ENCODE measurements at regions not wholly inside any gene's neighbourhood (a gene's known extent, or its start where the extent isn't known, plus 50 kb on each side); places are given as distances from the start of the nearest gene placed in this dataset.

- no peak overlapping the region for H3K4me3 Mint-ChIP-seq
- intact Hi-C loops (cut with micrococcal nuclease): no loop called here
- POLR2A ChIA-PET: no interaction called here
- H3K27me3 Mint-ChIP-seq: peaks cover 4% of the 10 kb centered on the region
- no peaks in the 10 kb centered on the region for H3K9me3 Mint-ChIP-seq
- CTCF ChIA-PET: interaction anchor here (0.6 kb wide), 1 partner anchor 534 kb away, joined by 3 read pairs; no protein-coding TSS in a partner anchor
- ATAC-seq (no peak), DNase-seq (no peak)
- TF ChIP-seq, protein P1, sequence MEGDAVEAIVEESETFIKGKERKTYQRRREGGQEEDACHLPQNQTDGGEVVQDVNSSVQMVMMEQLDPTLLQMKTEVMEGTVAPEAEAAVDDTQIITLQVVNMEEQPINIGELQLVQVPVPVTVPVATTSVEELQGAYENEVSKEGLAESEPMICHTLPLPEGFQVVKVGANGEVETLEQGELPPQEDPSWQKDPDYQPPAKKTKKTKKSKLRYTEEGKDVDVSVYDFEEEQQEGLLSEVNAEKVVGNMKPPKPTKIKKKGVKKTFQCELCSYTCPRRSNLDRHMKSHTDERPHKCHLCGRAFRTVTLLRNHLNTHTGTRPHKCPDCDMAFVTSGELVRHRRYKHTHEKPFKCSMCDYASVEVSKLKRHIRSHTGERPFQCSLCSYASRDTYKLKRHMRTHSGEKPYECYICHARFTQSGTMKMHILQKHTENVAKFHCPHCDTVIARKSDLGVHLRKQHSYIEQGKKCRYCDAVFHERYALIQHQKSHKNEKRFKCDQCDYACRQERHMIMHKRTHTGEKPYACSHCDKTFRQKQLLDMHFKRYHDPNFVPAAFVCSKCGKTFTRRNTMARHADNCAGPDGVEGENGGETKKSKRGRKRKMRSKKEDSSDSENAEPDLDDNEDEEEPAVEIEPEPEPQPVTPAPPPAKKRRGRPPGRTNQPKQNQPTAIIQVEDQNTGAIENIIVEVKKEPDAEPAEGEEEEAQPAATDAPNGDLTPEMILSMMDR (IDR thresholded peaks at IDR 0.05): no peak
- H3K4me1 Mint-ChIP-seq (ENCODE audit: low read depth): no peaks in the 10 kb centered on the region
- H3K36me3 Mint-ChIP-seq (ENCODE audit: low read depth): no peaks in the 10 kb centered on the region
- H3K27ac Mint-ChIP-seq: no peak overlapping the region
Observed at GRCh38 chr1:184302346-184302745, 84.5 kb upstream of the C1orf21 start.

DNA sequence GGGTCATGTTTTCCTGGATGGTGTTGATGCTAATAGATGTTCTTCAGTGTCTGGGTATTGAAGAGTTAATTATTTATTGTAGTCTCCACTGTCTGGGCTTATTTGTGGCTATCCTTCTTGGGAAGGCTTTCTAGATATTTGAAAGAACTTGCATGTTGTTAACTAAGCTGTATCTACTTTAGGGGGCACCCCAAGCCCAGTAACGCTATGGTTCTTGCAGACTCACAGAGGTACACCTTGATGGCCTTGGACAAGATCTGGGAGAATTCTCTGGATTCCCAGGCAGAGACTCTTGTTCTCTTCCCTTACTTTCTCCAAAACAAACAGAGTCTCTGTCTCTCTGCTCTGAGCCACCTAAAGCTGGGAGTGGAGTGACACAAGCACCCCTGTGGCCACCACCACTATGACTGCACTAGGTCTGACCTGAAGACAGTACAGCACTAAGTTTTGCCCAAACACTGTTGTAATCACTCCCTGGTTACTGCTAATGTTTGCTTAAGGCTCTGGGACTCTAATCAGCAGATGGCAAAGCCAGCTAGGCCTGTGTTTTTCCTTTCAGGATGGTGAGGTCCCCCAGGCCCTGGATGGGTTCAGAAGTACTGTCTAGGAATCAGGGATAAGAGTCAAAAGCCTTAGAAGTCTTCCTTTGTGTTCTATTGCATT, 76.5 kb upstream of the C1orf21 start:
- peaks cover 10% of the 10 kb centered on the region for H3K27me3 Mint-ChIP-seq
- ATAC-seq: no peak
- H3K4me1 Mint-ChIP-seq (ENCODE audit: low read depth): no peaks in the 10 kb centered on the region

GRCh38 chr1:184311580-184311979, 75.2 kb upstream of the C1orf21 start:
- Mint-ChIP-seq H3K4me3 (no peak overlapping the region), H3K36me3 (ENCODE audit: low read depth) (no peaks in the 10 kb centered on the region), H3K9me3 (peaks cover 2% of the 10 kb centered on the region), H3K27me3 (peaks cover 9% of the 10 kb centered on the region), H3K4me1 (ENCODE audit: low read depth) (no peaks in the 10 kb centered on the region), H3K27ac (no peak overlapping the region)
- TF ChIP-seq, protein P1 (IDR thresholded peaks at IDR 0.05): no peak
- intact Hi-C loops (cut with micrococcal nuclease): no loop called here
- no peak for ATAC-seq
- ChIA-PET CTCF (no interaction called here), POLR2A (no interaction called here)
- no peak for DNase-seq

More for the DNA sequence above, 76.5 kb upstream of the C1orf21 start:
- Mint-ChIP-seq H3K4me3 (no peak overlapping the region), H3K36me3 (ENCODE audit: low read depth) (no peaks in the 10 kb centered on the region), H3K27ac (no peak overlapping the region), H3K9me3 (peaks cover 2% of the 10 kb centered on the region)
- CTCF ChIA-PET: no interaction called here
- POLR2A ChIA-PET: no interaction called here
- TF ChIP-seq, protein P1 (IDR thresholded peaks at IDR 0.05): no peak
- peak; percentile 11 for DNase-seq
- intact Hi-C loops (cut with micrococcal nuclease): no loop called here

DNA sequence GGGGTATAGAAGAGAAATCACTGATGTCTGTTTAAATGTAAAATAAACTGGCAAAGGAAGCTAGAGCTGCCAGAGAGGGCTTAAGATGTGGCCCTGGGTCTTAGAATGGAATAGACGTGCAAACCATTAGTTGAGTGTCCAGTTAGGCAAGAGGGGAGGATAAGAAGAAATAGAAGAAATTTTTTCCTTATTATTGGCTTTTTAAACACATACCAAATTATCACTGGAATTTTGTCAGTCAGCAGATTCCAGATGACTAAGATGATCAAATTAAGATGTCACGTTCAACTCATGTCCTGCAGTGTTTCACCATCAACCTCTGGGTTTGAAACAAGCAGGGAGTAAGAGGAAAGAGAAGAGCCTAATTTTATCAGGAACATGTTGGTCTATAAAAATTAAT, 71.6 kb upstream of the C1orf21 start:
- Mint-ChIP-seq H3K4me1 (ENCODE audit: low read depth) (no peaks in the 10 kb centered on the region), H3K27me3 (peaks cover 5% of the 10 kb centered on the region), H3K36me3 (ENCODE audit: low read depth) (no peaks in the 10 kb centered on the region), H3K4me3 (no peak overlapping the region), H3K27ac (no peak overlapping the region), H3K9me3 (no peaks in the 10 kb centered on the region)
- POLR2A ChIA-PET: no interaction called here
- DNase-seq: no peak
- TF ChIP-seq, protein P1 (IDR thresholded peaks at IDR 0.05): no peak
- CTCF ChIA-PET: no interaction called here
- no peak for ATAC-seq
- intact Hi-C loops (cut with micrococcal nuclease): no loop called here

DNA sequence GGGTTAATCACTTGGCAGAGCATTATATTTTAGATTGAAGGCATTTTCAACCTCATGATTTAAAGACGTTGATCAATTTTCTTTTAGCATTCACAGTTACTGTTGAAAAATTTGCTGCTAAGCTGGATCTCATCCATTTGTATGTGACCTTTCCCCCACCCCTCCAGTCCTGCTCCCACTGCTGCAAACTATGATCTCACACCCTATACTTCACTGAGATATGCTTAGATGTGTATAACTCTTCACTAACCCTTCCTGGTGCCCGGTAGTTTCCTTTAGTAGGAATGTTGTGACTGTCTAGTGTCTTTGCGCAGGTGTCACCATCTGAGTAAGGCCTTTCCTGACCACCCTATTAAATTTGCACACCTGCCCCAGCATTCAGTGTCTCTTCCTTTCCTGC, 67.0 kb upstream of the C1orf21 start:
- intact Hi-C loops (cut with micrococcal nuclease): no loop called here
- ChIA-PET CTCF (no interaction called here), POLR2A (no interaction called here)
- Mint-ChIP-seq H3K4me3 (no peak overlapping the region), H3K9me3 (no peaks in the 10 kb centered on the region), H3K4me1 (ENCODE audit: low read depth) (no peaks in the 10 kb centered on the region), H3K36me3 (ENCODE audit: low read depth) (no peaks in the 10 kb centered on the region), H3K27me3 (peaks cover 7% of the 10 kb centered on the region), H3K27ac (no peak overlapping the region)
- DNase-seq (no peak), ATAC-seq (no peak)
- TF ChIP-seq, protein P1 (IDR thresholded peaks at IDR 0.05): no peak
